Frontal cortex (tissue), 3 donors: ENCODE measurements at regions not wholly inside any gene's neighbourhood (a gene's known extent, or its start where the extent isn't known, plus 50 kb on each side); places are given as distances from the start of the nearest gene placed in this dataset.
"Not testable (repeated sequence)": the region's sequence is repeated elsewhere in the genome, so short reads cannot be mapped to it uniquely, and the experiment has no call there.

Experiments
- DNase-seq, 2 donors: peaks; one replicate each; pipeline ENCODE4 v3.0.0; 2012; ENCODE audit warnings: low spot score in 2 of 2
- FAIRE-seq: peaks from 2 replicates; lab custom pipeline; 2012; peaks lifted over from hg19 to GRCh38; lab: Jason Lieb, UNC
- donor health status: control.
- donor health status: control.
- donor health status: control.

DNA sequence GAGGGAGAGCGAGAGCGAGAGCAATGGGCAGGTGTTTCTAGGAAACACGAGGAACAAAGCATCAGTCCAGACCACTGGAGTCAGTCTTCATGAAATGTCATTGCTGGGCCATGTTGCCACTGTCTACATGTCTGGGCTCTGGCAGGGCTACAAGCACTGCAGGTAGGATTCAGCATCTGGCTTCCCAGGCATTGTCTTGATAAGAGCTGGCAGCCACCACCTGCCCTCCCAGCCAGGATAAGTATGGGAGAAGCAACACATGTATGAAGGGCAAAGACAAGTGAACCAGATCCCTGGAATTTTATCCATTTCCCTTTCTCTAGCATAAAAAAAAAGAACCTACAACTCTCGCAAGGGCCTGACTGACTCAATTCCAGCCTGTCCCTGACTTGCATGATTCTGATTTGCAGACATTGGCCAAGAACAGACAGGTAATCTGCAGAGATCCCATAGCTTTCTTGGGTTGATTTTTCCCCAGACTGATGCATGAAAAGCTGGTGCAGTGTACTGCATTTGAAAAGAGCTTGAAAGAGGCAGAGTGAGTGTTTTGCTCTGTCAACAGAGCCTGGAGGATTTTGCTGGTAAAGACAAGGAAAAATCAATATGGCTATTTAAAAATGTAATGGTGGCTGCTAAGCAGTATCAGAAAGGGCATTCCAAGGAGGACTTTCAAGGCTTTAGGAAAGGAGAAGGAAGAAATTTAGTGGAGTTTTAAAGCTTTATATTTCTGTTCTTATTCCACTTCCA is 157.2 kb upstream of the MYRIP start:
- DNase-seq (no peak), FAIRE-seq (no peak)

DNA sequence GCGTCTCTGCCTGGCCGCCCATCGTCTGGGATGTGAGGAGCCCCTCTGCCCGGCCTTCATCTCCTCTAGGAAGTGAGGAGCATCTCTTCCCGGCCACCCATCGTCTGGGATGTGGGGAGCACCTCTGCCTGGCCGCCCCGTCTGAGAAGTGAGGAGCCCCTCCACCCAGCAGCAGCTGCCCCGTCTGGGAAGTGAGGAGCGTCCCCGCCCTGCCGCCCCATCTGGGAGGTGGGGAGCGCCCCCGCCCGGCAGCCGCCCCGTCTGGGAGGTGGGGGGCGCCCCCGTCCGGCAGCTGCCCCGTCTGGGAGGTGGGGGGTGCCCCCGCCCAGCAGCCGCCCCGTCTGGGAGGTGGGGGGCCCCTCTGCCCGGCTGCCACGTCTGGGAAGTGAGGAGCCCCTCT is 153.7 kb upstream of the MYRIP start:
- FAIRE-seq, DNase-seq: not testable (repeated sequence)

- no peak for DNase-seq
- FAIRE-seq = no peak
Measured at GRCh38 chr3:39657075-39657474, 152.3 kb upstream of the MYRIP start.

DNA sequence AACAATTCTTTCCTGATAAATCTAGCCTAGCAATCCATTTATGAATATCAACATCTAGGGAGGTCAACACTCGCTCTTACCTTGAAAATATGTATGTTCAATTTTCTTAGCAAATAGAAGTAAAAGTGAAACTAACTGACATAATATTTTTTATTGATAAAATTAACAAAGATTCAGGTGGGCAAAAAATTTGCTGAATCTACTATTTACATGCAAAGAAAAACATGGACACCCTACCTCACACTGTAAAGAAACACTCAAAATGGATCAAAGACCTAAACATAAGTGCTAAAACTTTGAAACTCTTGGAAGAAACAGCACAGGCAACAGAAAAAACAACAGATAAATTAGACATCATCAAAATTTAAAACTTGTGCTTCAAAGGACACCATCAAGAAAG is 151.6 kb upstream of the MYRIP start:
- no peak for FAIRE-seq
- DNase-seq = no peak

- no peak for DNase-seq
- no peak for FAIRE-seq
Measured at GRCh38 chr3:39664931-39665330, 144.5 kb upstream of the MYRIP start.

DNA sequence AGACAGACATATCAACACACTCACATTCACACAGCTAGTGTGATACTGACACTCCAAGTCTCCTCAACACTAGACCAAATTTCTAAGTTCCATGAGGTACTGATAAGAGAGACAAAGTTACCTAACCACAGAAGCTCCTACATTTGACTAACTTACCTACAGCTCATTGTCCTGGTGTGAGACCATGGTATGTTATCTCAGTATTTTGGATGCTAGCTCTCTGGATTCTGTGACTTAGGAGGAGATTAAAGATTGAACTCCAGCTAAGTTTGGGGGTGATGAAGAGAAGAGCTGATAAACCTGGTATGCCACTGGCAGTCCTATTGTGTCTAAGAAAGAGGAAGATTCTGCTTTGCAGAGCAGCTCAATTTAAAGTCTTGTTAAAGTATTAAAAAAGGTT is 144.0 kb upstream of the MYRIP start:
- DNase-seq (no peak), FAIRE-seq (no peak)

DNA sequence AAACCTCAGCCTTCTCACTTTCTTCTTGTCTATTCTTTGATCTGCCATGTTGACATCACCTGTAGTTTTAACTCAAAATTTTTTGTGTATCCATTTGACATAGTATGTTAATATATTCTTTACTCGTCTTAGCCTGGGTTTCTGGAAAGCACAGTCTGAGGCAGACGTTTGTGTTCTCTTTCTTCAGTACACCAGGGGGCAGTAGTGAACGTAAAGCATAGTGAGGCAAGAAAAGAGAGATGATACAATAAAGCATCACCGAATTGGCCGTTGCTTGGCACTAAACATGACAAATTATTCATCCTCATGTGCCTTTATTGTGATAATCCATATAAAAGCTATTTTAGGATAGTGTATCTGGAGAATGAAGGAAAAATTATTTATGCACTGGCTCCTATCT is 141.0 kb upstream of the MYRIP start:
- FAIRE-seq (no peak), DNase-seq (no peak)

DNA sequence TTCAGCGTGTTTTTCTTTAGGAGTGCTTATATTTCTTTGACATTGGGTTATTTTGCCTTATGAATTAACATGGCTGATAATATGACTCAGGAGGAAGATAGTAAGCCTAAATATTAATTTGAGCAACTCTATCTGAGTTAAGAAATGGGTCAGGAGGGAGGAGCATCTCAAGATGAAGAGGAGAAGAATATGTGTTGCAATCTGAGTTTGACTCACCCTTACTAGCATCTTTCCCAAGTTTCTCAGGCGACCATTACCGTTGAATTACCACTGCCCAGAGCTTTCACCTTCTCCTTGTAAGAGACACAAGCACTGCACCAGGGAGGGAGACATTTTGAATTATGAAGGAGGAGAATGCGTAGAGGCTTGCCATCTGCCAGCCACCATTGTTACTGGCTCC is 138.3 kb upstream of the MYRIP start:
- no peak for FAIRE-seq

DNA sequence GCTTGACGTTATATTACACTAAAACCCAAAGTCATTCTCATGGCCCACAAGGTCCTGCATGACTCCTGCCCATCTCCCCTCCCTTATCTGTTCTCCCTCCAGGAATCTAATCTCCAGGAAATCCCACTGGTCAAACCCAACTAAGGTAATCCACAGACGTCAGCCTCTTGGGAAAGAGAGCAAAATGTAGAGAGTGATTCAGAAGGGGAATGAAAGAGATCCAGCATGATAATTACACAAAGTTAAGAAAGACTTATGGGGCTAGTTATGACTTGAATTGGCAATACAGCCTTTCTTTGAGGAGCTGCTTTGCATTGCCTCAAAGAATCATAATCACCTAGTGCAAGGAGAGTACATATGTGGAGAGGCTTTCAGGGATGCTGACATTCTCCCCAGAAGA is 137.8 kb upstream of the MYRIP start:
- DNase-seq = no peak
- no peak for FAIRE-seq

More for the DNA sequence above, 138.3 kb upstream of the MYRIP start:
- DNase-seq = no peak

- FAIRE-seq (no peak), DNase-seq (no peak)
Measured at GRCh38 chr3:39705351-39705900, 104.0 kb upstream of the MYRIP start.

DNA sequence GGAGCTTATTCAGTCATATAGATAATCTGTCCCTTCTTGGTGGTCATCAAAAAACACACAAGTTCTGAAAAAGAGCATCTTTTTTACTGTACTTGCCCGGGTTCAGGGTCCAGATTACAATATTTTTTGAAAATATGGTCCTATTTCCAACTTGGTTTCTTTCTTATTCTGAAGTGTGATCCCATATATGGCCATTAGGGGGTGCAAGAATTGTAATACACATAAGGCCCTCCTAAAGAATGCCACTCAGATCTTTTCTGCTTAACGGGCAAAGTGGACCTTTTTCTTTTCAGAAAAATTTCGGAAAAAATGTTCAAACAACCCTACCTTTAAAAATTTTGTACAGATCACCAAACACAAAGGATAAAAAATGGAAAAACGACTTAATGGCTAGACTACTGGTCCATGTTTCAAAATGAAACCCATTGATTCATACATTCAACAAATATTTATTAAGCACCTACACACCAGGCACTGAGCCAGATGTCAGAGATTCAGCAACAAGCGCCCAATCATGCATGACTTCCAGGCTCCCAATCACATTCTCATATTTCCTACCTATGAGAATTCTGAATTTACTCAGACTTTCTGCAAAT is 102.0 kb upstream of the MYRIP start:
- DNase-seq (no peak), FAIRE-seq (peak; percentile 24)

DNA sequence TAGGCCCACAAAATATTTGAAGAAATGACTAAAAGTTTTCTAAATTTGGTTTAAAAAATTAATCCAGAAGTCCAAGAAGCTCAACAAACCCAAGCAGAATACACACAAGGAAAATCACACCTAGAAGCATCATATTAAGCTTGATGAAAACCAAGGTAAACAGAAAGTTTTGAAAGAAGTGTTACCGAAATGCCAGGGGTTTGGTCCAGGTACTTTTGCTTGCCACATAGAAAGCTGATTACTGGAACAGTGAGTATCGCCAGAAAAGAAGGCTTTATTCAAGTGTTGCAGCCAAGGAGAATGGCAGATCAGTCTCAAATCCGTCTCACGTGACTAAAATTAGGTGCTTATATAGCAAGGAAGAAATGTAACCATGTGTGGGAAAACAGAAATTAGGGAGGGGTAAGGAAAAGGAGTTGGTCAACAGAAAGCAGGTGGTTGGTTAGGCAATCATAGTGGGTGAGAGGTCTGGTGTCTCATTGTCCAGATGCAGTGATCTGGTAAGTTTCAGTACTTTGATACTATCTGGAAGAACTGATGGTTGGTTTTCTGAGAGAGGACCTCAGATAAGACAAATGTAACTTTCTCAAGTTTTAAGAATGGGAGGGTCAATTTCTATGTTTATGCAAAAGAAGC is 96.9 kb upstream of the MYRIP start:
- FAIRE-seq (no peak), DNase-seq (no peak)

DNA sequence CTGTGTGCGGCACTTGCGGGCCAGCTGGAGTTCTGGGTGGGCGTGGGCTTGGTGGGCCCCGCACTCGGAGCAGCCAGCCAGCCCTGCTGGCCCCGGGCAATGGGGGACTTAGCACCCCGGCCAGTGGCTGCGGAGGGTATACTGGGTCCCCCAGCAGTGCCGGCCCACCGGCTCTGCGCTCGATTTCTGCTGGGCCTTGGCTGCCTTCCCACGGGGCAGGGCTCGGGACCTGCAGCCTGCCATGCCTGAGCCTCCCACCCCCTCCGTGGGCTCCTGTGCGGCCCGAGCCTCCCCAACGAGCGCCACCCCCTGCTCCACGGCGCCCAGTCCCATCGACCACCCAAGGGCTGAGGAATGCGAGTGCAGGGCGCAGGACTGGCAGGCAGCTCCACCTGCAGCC is 96.1 kb upstream of the MYRIP start:
- not testable (repeated sequence) for DNase-seq, FAIRE-seq

GRCh38 chr3:39716849-39717248 is 92.6 kb upstream of the MYRIP start:
- FAIRE-seq (no peak), DNase-seq (no peak)

DNA sequence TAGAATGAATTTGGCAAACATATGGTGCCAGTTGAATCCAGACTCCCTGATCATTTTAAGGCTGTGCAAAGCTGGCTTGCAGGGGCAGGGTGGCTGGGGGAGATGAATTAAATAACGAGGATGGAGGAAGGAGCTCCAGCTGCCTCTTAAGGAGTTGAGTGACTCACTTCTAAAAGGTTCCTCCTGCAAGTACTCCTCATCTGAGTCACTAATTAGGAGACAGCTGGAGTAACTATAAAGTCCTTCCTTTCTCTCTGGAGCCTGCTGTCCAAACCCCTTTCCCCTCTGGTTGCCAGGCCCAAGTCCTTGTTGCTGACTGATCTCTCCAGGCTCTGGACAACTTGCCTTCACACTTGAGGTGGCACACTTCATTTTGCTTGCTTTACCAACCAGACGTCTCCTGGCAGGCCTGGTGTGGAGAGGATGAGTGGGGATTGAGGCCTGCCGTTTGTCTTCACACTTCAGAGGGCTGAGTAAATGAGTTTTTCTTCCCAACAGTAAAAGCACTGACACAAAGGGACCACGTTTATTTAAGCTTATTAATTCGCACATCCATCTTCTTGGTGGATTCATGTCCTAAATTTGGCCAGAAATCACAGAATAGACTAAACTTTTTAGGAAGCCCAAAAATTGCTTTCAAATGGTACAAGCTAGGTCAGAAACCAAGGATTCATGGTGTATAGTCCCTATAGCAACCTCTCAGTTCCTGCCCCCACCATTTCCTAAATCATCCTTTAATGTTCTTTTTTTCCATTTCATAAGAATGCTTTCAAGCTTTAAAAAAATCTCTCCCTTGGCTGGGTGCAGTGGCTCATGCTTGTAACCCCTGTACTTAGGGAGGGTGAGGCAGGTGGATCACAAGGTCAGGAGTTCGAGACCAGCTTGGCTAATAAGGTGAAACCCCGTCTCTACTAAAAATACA is 90.5 kb upstream of the MYRIP start:
- DNase-seq (no peak), FAIRE-seq (no peak)

DNA sequence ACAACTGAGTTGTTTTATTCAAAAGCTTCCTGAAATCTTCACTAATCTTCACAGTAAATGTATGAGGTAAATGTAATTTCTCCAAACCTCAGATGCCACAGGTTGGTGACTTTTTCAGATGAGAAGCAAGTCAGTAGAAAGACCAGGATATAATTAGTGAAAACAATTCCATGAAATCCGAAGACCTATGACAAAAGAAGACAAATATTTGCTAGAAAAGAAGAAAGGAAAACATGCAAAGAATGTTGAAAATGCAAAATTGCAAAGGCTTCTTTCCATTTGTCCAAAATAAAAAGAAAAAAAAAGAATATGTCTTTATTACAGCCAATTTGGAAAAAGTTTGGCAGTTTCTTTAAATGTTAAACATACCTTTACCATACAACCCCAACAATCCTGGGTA is 88.3 kb upstream of the MYRIP start:
- DNase-seq (no peak), FAIRE-seq (no peak)

- FAIRE-seq = no peak
- no peak for DNase-seq
Measured at GRCh38 chr3:39724233-39724846, 85.1 kb upstream of the MYRIP start.

- no peak for DNase-seq
- FAIRE-seq = no peak
Measured at GRCh38 chr3:39725321-39725720, 84.1 kb upstream of the MYRIP start.

DNA sequence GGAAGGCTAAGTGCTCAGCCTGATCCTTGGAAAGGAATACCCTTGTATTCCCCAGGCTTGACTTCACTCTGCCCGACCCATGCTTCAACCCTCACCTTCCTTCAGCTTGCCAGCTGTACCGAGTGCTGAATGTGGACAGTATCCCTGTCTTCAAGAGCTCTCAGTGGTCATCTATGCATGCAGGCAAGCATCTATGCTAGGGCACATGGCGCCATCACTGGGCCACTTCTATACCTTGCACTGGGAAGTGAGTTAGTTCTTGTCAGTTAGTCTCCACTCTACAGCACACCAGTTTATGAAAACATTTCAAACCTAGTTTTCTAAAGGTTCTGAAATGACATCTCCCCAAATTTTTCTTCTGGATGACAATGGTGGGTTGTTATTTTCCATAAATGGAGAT is 82.0 kb upstream of the MYRIP start:
- FAIRE-seq (no peak), DNase-seq (no peak)

GRCh38 chr3:39733804-39734203 is 75.6 kb upstream of the MYRIP start:
- FAIRE-seq = no peak
- no peak for DNase-seq
